T-helper 2 cell treated with Interferon-gamma antibody and Interleukin-4, amounts not matched to agents 100 ng/mL and 5 ng/mL, for 36 hours (primary cell): ENCODE measurements at regions not wholly inside any gene's neighbourhood (a gene's known extent, or its start where the extent isn't known, plus 50 kb on each side); places are given as distances from the start of the nearest gene placed in this dataset.
"Not testable (repeated sequence)": the region's sequence is repeated elsewhere in the genome, so short reads cannot be mapped to it uniquely, and the experiment has no call there.

Experiments
- intact Hi-C: fragments of 100-400 bp; cut with micrococcal nuclease; formaldehyde crosslinking; loops from one replicate; pipeline ENCODE4 v1.15.1; 2023

DNA sequence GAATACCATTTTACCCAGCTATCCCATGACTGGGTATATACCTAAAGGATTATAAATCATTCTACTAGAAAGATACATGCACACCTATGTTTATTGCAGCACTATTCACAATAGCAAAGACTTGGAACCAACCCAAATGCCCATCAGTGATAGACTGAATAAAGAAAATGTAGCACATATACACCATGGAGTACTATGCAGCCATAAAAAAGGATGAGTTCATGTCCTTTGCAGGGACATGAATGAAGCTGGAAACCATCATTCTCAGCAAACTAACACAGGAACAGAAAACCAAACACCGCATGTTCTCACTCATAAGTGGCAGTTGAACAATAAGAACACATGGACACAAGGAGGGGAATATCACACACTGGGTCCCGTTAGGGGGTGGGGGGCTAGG is 191.9 kb upstream of the POU5F2 start:
- intact Hi-C loops, result not testable (repeated sequence)

DNA sequence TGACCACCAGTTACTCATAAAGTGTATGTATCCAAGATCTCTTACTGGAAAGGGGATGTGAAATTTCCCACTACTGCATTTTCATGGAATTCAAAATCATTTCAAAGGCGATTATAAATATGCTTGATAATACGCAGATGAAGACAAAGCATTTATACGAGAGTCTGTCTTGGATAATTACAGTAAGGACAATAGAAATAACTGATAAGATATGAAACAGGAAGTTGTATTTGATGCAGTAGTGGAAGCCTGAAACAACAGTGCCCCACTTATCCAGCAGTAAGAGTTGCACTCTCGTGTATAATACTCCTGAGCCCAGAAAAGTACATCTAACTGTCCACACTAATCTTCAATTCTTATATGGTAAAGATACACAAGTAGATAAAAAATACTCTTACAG is 188.7 kb upstream of the POU5F2 start:
- intact Hi-C loops, result no loop called here

DNA sequence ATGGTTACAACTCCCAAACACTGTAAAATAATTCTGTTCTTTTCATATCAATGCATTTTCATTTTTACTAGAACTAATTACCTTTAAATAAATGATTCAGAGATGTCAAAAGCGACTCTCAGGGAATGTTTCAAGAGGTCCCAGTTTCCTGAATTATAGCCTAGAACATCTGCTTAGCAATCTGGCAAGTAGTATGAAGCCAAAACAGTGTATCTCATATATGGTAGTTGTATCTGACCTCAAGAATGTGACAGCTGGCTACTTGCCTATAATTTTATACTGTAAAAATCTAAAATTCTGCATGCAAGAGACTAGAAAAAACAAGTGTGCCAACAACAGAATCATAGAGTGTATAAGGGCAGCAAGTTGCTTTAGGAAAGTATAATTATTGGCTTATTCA is 187.7 kb upstream of the POU5F2 start:
- intact Hi-C loops, result no loop called here

DNA sequence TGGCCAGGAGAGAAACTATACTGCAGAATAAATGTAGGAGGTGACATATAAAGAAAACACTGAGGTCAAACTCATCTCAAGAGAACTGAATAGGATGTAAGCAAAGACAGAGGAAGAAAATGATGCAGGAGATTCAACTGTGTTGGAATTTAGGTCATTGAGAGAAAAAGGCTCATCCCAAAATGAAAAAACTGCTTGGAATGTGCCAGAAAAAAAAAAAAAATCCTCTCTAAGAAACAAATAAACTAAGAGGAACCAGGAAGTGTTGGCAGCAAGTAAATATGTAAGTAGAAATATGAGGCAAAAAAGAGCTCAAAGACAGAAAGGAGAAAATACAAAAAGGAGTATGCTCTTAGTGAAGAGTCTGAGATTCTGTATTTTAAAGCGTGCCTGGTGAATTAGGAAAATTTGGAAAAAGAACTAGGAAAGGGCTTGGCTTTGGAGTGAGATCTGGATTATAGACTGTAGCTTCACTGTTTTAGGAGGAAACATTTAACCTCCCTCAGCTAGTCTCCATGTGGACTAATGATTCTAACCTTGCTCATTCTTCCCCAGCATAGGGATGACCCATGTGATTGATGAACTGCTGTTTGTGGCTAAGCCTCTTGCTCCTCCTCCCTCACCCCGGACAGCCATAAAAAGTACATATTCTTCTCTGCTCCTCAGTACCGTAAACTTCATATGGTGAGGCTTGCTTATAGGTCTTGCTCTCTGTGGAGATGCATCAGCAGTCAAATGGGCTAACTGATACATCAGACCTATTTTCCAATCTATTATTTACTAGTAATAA is 185.6 kb upstream of the POU5F2 start:
- intact Hi-C loops, result no loop called here

GRCh38 chr5:93925321-93925720 is 183.9 kb upstream of the POU5F2 start:
- intact Hi-C loops, result no loop called here

DNA sequence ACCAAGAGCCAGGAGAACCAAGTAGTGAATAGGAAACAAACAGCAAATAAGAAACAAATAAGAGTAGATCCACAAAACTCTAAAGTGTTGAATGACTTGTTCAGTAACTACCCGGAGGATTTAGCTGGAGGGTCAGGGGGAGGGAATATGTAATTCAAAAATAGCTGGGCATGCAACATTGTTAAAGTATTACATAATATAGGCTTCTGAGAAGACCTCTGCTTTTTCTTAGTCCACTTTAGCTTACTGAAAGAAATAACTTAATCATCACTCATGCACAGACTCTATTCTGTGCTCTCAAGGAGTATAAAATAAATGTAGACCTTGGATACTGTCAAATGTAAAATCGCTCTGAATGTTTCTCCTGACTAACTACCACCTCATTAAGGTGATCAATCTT is 183.2 kb upstream of the POU5F2 start:
- intact Hi-C loops, result no loop called here

- intact Hi-C loops, result no loop called here
Measured at GRCh38 chr5:93922551-93922950, 181.2 kb upstream of the POU5F2 start.

GRCh38 chr5:93921001-93921400 is 179.6 kb upstream of the POU5F2 start:
- intact Hi-C loops, result no loop called here

DNA sequence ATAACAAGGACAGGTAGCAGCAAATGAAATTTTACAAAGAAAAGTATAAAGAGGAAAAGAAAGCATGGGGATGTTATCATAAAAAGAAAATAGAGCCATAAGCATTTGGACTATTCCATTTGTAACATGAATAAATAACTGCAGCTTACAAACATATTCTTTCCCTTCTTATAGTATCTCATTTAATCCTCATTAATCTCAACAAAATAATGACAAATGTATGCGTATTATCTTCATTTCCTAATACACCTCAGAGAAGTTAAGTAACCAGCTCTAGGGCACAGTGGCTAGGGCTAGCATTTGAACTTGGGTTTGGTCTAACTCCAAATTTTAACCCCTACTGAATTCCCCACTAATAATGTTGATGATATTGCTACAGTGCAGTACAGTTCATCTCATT is 175.5 kb upstream of the POU5F2 start:
- intact Hi-C loops, result loop anchor here (5.0 kb wide), 1 partner anchor 200 kb away; no protein-coding TSS in a partner anchor

- intact Hi-C loops, result loop anchor here (1.0 to 5.0 kb wide), 3 partner anchors 198 to 334 kb away; partner anchors contain the start of gene NR2F1-AS1
Measured at GRCh38 chr5:93915142-93915553, 173.7 kb upstream of the POU5F2 start.

DNA sequence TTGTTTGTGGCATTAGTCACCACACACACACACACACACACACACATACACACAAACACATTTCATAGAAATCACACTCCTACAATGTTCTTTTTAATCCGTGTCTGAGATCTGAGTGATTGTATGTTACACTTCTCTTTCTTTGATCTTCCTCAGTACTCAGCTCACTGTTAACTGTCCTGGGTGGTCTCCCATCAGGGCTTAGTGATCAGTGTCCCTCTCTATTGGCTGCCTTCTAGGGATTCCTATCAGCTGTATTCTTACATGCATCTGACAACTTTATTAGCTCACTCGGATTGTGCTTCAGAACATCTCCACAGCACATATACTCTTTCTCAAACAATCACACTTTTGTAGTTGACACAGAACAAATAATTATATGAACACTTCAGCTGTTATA is 170.2 kb upstream of the POU5F2 start:
- intact Hi-C loops, result no loop called here

GRCh38 chr5:93909356-93909755 is 168.0 kb upstream of the POU5F2 start:
- intact Hi-C loops, result loop anchor here (10.0 kb wide), 1 partner anchor 825 kb away; no protein-coding TSS in a partner anchor

GRCh38 chr5:93904917-93905316 is 163.5 kb upstream of the POU5F2 start:
- intact Hi-C loops, result loop anchor here (10.0 kb wide), 1 partner anchor 830 kb away; no protein-coding TSS in a partner anchor

GRCh38 chr5:93902288-93902687 is 160.9 kb upstream of the POU5F2 start:
- intact Hi-C loops, result loop anchor here (10.0 kb wide), 1 partner anchor 833 kb away; no protein-coding TSS in a partner anchor

DNA sequence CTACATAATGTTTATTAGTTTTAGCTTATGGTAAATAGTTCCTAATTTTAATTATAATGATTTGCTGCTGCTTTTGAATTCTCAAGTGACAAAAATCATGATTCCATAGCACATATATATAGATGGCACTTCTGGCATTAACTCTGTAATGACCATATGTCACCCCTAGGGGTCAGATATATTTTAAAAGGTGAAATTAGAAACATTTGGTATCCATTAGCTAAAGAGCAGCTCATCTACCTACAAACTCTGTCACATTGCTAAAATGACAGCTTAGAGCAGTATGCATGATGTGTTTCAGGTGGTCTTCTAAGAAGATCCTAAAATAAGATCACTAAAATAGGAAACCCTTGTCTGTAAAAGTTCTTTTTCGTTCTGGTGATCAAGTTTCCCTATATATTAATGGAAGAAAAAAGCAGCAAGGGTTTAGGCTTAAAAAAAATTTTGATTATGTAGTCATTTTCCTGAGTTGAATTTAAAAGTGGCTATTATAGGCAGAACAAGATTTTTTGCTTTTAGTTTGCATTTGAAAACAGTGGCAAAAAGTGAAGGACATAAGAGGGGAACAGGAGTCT is 157.7 kb upstream of the POU5F2 start:
- intact Hi-C loops, result no loop called here

GRCh38 chr5:93894601-93895354 is 153.4 kb upstream of the POU5F2 start:
- intact Hi-C loops, result no loop called here

- intact Hi-C loops, result no loop called here
Measured at GRCh38 chr5:93893075-93893474, 151.7 kb upstream of the POU5F2 start.

DNA sequence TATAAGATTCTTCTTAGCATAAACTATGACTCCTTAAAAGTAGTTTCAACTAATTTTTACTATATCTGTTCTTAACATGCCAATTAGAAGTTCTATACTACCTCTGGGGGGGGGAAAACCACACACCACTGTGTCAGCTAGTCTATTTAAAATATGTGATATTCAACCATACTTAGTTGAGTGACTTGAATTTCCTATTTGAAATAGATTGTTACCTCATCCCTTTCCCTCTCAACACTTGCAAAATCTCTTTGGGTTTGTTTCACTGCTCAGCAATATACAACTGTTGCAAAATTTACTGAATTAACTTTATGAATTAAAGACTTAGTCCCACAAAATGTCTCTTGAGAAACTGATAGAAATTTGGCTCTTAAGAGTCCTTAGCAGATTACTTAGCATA is 151.1 kb upstream of the POU5F2 start:
- intact Hi-C loops, result no loop called here

DNA sequence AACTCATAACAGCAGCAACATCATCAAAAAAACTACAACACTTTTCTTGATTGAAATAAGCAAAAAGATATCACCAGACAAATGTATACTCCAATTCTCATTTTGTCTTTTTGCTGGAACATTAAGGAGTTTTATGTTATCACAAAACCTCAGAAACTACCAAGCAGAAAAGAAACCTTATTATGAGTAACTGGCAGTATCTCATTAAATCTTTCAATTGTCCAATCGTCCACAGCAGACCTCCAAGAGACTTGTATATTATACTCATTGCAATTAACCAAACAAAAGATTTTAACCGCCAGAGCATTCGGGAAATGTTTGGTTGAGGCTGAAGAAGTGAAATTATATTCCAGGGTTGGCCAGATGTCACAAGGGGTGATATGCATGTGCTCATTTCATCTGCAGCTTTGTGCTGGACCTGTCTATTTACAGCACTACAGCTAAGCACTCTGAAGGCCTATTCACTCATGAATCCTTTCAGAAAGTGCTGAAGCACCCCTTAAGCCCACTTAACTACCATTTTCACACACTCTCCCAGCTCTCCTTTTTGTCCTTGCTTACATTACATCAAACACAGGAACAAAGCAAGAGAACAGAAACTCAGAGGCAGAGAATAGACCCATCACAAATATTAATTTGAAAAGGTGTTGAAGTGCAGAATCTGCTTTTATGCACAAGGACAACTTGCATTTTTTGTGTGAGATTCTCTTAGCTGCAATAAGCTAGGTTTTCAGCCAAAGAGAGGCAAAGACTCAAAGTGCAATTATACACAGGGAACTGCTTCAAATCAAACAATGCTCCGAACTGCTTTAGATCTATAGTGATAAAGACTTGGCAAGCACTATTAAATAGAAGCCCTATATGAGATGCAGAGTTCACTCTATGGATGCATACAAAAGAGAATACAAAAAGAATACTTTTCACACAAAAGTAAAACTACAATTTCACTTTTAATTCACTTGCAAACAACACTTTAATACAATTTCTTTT is 150.4 kb upstream of the POU5F2 start:
- intact Hi-C loops, result no loop called here

DNA sequence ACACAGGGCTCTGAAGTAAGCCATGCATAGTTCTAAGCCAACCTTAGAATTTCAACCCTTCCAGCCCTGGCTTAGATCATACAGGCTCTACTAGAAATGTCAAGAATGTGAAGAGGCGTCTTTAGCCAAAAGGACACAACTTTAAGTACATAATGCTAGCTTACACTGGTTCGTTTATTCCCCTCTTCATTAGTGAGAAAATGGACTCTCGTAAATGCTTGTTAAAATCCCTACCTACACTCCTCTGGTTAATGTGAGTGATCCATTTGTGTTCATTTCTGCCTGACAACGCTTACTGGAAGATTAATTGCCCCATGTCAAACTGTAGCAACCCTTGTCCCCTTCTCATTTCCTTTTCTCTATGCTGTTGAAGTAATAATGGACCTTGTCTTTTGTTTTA is 149.3 kb upstream of the POU5F2 start:
- intact Hi-C loops, result no loop called here

DNA sequence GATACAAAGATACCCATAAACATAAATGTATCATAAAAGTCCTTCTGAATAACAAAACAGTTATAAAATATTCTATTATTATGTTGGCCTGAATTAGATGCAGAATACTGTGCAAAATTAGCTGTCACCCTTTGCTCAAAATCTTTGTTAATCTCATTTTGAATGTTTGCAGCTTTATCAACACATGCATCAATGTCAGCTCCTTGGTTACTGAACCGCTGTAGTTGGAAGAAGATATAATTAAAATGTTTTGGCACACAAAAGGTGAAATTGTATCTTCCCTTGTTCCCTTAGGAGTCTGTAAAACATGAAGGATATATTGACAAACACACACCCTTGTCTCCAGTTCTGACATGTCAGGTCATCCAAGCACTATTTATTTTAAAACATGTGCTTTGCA is 146.3 kb upstream of the POU5F2 start:
- intact Hi-C loops, result no loop called here
